Activated CD8-positive, alpha-beta T cell treated with anti-CD3 and anti-CD28 coated beads for 36 hours (primary cell): ENCODE measurements at regions not wholly inside any gene's neighbourhood (a gene's known extent, or its start where the extent isn't known, plus 50 kb on each side); places are given as distances from the start of the nearest gene placed in this dataset.

Experiments
- ATAC-seq: fragments of 200-7000 bp; cut with Tn5 transposase; one replicate; pipeline ENCODE4 v1.10.0; 2021; ENCODE audit warnings: mild to moderate bottlenecking, moderate library complexity
- CTCF ChIA-PET: fragments of 350-600 bp; sonication (Branson Sonifier 250); formaldehyde crosslinking; loops from one replicate; lab custom pipeline; 2021; ENCODE audit warnings: antibody characterized with exemption; lab: Charles Lee
- POLR2A ChIA-PET: fragments of 350-600 bp; sonication (Branson Sonifier 250); formaldehyde crosslinking; loops from one replicate; lab custom pipeline; 2021; ENCODE audit warnings: antibody characterized with exemption; lab: Charles Lee
- DNase-seq: peaks from one replicate; pipeline ENCODE4 v3.0.0-alpha.2; 2020
- H3K27ac Mint-ChIP-seq: one replicate; pipeline ENCODE4 v1.8.0; 2021; ENCODE audit warnings: mild to moderate bottlenecking, mixed read lengths
- H3K27me3 Mint-ChIP-seq: one replicate; pipeline ENCODE4 v1.8.0; 2021; ENCODE audit warnings: mixed read lengths
- H3K36me3 Mint-ChIP-seq: one replicate; pipeline ENCODE4 v1.8.0; 2021; ENCODE audit warnings: low read depth, mixed read lengths
- H3K4me1 Mint-ChIP-seq: one replicate; pipeline ENCODE4 v1.8.0; 2021; ENCODE audit warnings: low read depth, mixed read lengths
- H3K4me3 Mint-ChIP-seq: one replicate; pipeline ENCODE4 v1.8.0; 2021; ENCODE audit warnings: mild to moderate bottlenecking, moderate library complexity, mixed read lengths
- H3K9me3 Mint-ChIP-seq: one replicate; pipeline ENCODE4 v1.8.0; 2021; ENCODE audit warnings: mixed read lengths
- CTCF ChIP-seq: fragments of 200-600 bp; IDR thresholded peaks from one replicate; pipeline ENCODE4 v1.8.0; 2022; ENCODE audit warnings: antibody characterized with exemption, mild to moderate bottlenecking
- intact Hi-C: fragments of 100-400 bp; cut with micrococcal nuclease; formaldehyde crosslinking; loops from one replicate; pipeline ENCODE4 v1.10.0; 2022

DNA sequence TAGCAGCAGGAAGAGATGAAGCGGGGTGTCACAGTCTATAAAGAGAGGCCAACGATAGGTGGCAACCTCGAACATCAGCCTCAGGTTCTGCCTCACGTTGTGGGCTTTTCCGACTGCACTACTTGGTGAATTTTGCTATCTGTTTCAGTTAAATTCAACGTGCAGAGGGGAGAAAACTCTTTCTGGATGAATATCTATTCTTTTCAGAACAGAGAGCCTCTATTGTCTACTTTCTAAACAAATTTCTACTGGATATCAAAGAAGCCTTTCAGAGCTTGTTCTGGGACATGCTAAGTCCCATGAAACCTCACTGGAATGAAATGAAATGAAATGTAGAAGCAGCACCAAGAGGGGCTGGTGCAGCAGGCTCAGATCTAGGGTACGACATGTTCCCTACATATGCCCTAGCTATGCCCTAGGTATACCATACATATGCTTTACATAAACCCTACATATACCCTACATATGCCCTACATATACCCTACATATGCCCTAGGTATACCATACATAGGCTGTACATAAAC is 116.5 kb upstream of the TRIM2 start:
- TF ChIP-seq CTCF, result no peak
- no peaks in the 10 kb centered on the region for H3K36me3 Mint-ChIP-seq
- ATAC-seq, result no peak
- intact Hi-C loops, result no loop called here
- peaks cover 9% of the 10 kb centered on the region for H3K27me3 Mint-ChIP-seq
- CTCF ChIA-PET, result interaction anchor here (0.7 to 5.4 kb wide), 3 partner anchors 9 to 39 kb away, joined by 3 to 49 read pairs (median 5); no protein-coding TSS in a partner anchor
- H3K27ac Mint-ChIP-seq, result no peak overlapping the region
- no peak for DNase-seq
- POLR2A ChIA-PET, result no interaction called here
- no peak overlapping the region for H3K4me3 Mint-ChIP-seq
- no peaks in the 10 kb centered on the region for H3K9me3 Mint-ChIP-seq
- H3K4me1 Mint-ChIP-seq, result peaks cover 23% of the 10 kb centered on the region

DNA sequence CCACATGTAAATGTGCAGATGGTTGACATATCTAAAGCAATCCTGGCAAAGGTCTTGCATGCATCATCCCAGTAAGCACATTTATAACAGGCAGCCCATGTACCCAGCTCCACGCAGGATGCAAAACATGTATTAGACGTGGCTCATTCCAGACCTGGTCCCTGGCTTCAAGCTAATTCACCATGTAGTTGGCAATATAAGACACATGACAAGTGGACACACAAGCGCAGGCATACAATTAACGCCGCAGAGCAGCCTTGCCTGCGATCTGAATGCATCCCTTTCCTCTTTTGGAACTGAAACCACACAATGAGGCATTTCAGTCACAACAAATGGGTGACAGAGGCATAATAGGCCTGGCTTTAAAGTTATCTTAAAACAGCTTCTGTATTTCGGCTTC is 114.5 kb upstream of the TRIM2 start:
- CTCF ChIA-PET, result interaction anchor here (1.4 to 5.4 kb wide), 3 partner anchors 20 to 37 kb away, joined by 4 to 49 read pairs (median 5); no protein-coding TSS in a partner anchor
- Mint-ChIP-seq H3K4me1 (peaks cover 17% of the 10 kb centered on the region), H3K27me3 (peaks cover 3% of the 10 kb centered on the region), H3K27ac (no peak overlapping the region), H3K4me3 (no peak overlapping the region), H3K9me3 (no peaks in the 10 kb centered on the region), H3K36me3 (no peaks in the 10 kb centered on the region)
- DNase-seq (no peak), ATAC-seq (no peak)
- intact Hi-C loops, result no loop called here
- TF ChIP-seq CTCF, result no peak
- POLR2A ChIA-PET, result interaction anchor here (1.0 to 1.6 kb wide), 2 partner anchors 25 to 542 kb away, joined by 3 to 6 read pairs; no protein-coding TSS in a partner anchor

GRCh38 chr4:153090181-153090580 is 114.1 kb upstream of the TRIM2 start:
- no peak for TF ChIP-seq CTCF
- intact Hi-C loops, result no loop called here
- Mint-ChIP-seq H3K36me3 (no peaks in the 10 kb centered on the region), H3K27ac (no peak overlapping the region), H3K9me3 (no peaks in the 10 kb centered on the region), H3K27me3 (peaks cover 3% of the 10 kb centered on the region), H3K4me1 (peaks cover 15% of the 10 kb centered on the region), H3K4me3 (no peak overlapping the region)
- ATAC-seq, result no peak
- DNase-seq, result no peak
- POLR2A ChIA-PET, result interaction anchor here (1.0 kb wide), 1 partner anchor 542 kb away, joined by 3 read pairs; no protein-coding TSS in a partner anchor
- CTCF ChIA-PET, result interaction anchor here (1.0 to 5.4 kb wide), 2 partner anchors 16 to 37 kb away, joined by 5 to 49 read pairs; no protein-coding TSS in a partner anchor

DNA sequence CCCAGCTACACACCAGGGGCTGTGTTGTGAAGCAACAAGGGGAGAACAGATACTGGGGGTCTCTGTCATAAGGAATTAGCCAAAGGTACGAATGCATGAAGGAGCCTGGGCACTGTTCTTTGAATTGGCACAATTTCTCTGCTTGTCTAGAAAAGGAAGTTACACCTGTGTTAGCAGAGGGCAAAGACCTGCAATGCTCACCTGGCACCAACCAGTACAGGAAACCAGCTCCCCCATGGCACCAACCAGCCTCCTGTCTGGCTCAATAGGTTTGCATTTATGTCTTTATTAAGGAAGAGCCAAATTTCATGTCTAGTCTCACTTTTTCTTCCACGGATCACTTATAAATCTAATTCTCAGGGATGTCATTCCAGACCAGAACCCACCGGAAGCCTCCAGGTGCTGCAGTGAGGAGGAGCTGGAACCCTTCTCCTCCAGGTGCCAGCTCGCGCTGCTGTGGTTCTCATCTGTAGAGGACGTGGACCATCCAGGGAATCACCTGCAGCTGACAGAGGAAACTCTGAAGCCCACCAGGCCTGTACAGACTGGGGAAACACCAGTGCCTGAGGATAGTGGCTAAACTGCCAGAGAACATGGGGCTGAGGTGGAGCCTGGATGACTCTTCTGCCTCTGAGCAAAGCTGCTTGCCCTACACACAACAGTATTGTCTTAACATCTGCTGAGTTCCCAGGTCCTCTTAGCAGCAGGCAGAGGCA is 113.4 kb upstream of the TRIM2 start:
- ATAC-seq (no peak), DNase-seq (no peak)
- peaks cover 9% of the 10 kb centered on the region for H3K4me1 Mint-ChIP-seq
- no peaks in the 10 kb centered on the region for H3K9me3 Mint-ChIP-seq
- POLR2A ChIA-PET, result no interaction called here
- H3K36me3 Mint-ChIP-seq, result no peaks in the 10 kb centered on the region
- TF ChIP-seq CTCF, result no peak
- intact Hi-C loops, result no loop called here
- CTCF ChIA-PET, result interaction anchor here (1.0 to 5.4 kb wide), 3 partner anchors 7 to 36 kb away, joined by 3 to 49 read pairs (median 5); no protein-coding TSS in a partner anchor
- peaks cover under 1% of the 10 kb centered on the region for H3K27me3 Mint-ChIP-seq
- no peak overlapping the region for H3K4me3 Mint-ChIP-seq
- no peak overlapping the region for H3K27ac Mint-ChIP-seq

DNA sequence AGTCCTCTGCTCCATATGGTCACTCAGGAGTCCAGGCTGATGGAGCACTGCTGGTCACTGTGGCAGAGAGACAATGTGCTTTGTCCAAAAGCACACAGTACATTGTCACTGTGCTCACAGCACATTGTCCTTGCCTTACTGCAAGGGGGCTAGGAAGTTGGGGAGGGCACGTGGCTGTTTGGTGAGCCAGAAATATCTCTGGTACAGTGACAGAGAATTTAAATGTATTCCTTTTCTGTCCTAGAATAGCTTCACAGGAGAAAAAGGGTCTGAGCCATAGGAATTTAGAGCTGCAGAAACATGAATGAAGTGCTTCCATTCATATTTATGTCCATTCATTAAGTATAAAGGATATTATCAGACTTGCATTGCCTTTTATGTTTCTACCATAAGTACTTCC is 110.8 kb upstream of the TRIM2 start:
- intact Hi-C loops, result no loop called here
- no peak overlapping the region for H3K4me3 Mint-ChIP-seq
- no peak for DNase-seq
- no peaks in the 10 kb centered on the region for H3K9me3 Mint-ChIP-seq
- no peak overlapping the region for H3K27ac Mint-ChIP-seq
- H3K27me3 Mint-ChIP-seq, result no peaks in the 10 kb centered on the region
- no peak for TF ChIP-seq CTCF
- ChIA-PET POLR2A (no interaction called here), CTCF (interaction anchor here (1.1 to 8.8 kb wide), 3 partner anchors 9 to 34 kb away, joined by 3 to 88 read pairs (median 4); no protein-coding TSS in a partner anchor)
- H3K4me1 Mint-ChIP-seq, result peaks cover 8% of the 10 kb centered on the region
- H3K36me3 Mint-ChIP-seq, result no peaks in the 10 kb centered on the region
- no peak for ATAC-seq
